Transverse colon (tissue), 3 donors: ENCODE measurements at regions not wholly inside any gene's neighbourhood (a gene's known extent, or its start where the extent isn't known, plus 50 kb on each side); places are given as distances from the start of the nearest gene placed in this dataset.

ENCODE experiments used
- EP300 ChIP-seq: sonication (generic); formaldehyde crosslinking; IDR thresholded peaks from one replicate; pipeline ENCODE4 v1.6.1; 2017; ENCODE audit warnings: antibody characterized with exemption, low read depth
- TF ChIP-seq, protein P1 (sequence below), 5 experiments: fragments of 200-600 bp in 3 of 5; fragments of 450-650 bp in 2 of 5; sonication (generic) in 3 of 5; IDR thresholded peaks; 1 replicate in 2 of 5; 2 replicates in 3 of 5; pipeline ENCODE4 v1.5.1; 2016 to 2017; ENCODE audit warnings: antibody characterized with exemption in 5 of 5, inconsistent platforms in 3 of 5, mild to moderate bottlenecking in 2 of 5, moderate library complexity in 1 of 5

DNA sequence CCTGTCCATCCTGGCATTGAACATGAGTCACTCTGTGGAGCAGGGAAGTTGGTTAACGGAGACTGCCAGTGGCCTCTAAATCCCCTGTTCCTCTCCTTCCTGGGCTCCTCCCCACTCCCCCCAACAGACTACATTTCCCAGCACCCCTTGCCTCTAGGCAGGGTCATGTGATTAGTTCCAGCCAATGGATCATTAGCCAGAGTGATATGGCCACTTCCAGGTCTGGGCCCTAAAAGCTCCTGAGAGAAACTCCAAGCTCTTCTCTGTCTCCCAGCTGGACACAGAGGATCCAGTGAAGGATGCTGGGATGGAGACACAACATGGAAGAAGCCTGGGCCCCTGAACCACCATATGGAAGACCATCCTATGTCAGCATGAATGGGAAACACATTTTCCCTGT is 54.4 kb upstream of the RFLNA start:
- TF ChIP-seq, protein P1, sequence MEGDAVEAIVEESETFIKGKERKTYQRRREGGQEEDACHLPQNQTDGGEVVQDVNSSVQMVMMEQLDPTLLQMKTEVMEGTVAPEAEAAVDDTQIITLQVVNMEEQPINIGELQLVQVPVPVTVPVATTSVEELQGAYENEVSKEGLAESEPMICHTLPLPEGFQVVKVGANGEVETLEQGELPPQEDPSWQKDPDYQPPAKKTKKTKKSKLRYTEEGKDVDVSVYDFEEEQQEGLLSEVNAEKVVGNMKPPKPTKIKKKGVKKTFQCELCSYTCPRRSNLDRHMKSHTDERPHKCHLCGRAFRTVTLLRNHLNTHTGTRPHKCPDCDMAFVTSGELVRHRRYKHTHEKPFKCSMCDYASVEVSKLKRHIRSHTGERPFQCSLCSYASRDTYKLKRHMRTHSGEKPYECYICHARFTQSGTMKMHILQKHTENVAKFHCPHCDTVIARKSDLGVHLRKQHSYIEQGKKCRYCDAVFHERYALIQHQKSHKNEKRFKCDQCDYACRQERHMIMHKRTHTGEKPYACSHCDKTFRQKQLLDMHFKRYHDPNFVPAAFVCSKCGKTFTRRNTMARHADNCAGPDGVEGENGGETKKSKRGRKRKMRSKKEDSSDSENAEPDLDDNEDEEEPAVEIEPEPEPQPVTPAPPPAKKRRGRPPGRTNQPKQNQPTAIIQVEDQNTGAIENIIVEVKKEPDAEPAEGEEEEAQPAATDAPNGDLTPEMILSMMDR (IDR thresholded peaks at IDR 0.05), result no peak
- no peak for TF ChIP-seq EP300
